SJSA1 (cell line): ENCODE measurements at regions not wholly inside any gene's neighbourhood (a gene's known extent, or its start where the extent isn't known, plus 50 kb on each side); places are given as distances from the start of the nearest gene placed in this dataset.

Experiments used
- DNase-seq, 2 experiments: peaks; one replicate each; pipeline ENCODE4 v3.0.0-alpha.2; 2015 to 2020; ENCODE audit warnings: low spot score in 2 of 2, low read depth in 1 of 2
- H3K27ac ChIP-seq: fragments of 250-450 bp; sonication (Bioruptor Pico); 2 replicates; pipeline ENCODE4 v1.5.1; 2020; ENCODE audit warnings: mild to moderate bottlenecking, moderate library complexity
- H3K27me3 ChIP-seq: fragments of 250-450 bp; sonication (Bioruptor Pico); replicated peaks from 2 replicates; pipeline ENCODE4 v1.5.1; 2020; ENCODE audit warnings: mild to moderate bottlenecking, moderate library complexity
- H3K36me3 ChIP-seq: fragments of 250-450 bp; sonication (Bioruptor Pico); 2 replicates; pipeline ENCODE4 v1.5.1; 2020; ENCODE audit warnings: mild to moderate bottlenecking
- H3K4me1 ChIP-seq: fragments of 250-450 bp; sonication (Bioruptor Pico); replicated peaks from 2 replicates; pipeline ENCODE4 v1.6.1; 2021; ENCODE audit warnings: mild to moderate bottlenecking
- H3K4me3 ChIP-seq: fragments of 250-450 bp; sonication (Bioruptor Pico); 2 replicates; pipeline ENCODE4 v1.5.1; 2020; ENCODE audit warnings: mild to moderate bottlenecking
- H3K9me3 ChIP-seq: fragments of 250-450 bp; sonication (Bioruptor Pico); replicated peaks from 2 replicates; pipeline ENCODE4 v1.5.1; 2020; ENCODE audit warnings: mild to moderate bottlenecking

DNA sequence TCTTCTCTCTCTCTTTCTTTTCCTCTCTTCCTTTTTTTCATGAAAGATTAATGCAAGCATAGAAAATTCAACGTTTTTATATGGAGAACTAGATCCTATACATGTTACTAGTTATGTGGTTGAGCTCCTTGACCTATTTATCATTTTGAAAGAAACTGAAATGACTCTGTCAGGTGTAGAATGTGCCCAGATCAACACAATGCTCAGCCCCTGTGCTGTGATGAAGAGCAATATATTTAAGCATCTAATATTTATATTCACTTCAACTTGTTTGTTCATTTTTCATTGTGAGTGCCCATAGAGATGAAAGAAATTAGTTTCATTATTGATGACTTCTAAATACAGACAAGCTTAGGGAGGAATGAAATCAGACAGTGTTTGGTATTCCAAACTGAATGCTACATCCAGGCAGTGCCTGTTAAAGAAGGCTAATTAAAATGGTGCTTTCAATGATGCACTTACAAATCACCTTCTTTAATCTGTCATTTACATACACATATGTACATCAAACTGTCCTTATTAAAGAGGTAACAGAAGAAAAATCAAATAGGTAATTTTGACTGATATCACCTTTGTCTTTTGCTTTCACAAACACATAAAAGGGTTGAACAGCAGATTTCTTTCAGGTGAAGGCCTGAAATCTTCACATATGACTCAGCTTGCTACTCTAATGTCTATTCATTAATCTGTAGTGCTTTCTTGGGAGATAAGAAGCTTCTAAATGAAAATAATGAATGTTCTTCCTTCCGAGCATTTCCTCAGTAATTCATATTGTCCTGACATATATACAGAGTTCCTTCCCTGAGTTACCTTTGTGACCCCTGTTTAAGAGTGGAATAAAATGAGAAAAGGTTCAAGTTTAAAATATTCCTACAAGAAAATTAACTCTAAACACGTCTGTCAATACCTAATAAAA lies 915.9 kb downstream of the PDHA2 start:
- Histone ChIP-seq H3K4me1 (no peaks in the 10 kb centered on the region), H3K4me3 (no peak overlapping the region), H3K9me3 (no peaks in the 10 kb centered on the region), H3K36me3 (no peaks in the 10 kb centered on the region), H3K27ac (no peak overlapping the region), H3K27me3 (no peaks in the 10 kb centered on the region)
- DNase-seq = no peak

- Histone ChIP-seq H3K36me3 (no peaks in the 10 kb centered on the region), H3K27ac (no peak overlapping the region), H3K4me3 (no peak overlapping the region)
Measured at GRCh38 chr4:96756584-96756983, 916.7 kb downstream of the PDHA2 start.

DNA sequence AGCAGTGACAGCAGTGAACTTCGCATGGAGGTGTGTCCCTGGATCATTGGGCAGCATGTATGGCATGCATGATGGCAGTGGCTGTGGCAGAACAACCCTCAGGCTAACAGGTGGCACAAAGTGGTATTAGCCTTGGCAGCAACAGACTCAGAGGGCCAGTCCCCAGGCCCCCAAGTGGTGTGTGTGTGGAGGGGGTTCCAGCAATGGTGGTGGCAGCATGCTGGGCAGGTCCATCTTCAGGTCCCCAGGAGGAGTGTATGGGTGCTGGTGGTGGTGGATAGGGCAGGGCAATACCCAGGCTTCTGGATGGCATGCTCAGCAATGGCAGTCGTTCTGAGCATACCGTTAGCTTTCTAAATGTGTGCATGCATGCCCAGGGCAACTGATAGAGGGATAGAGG lies 923.7 kb downstream of the PDHA2 start:
- no peak overlapping the region for H3K27ac ChIP-seq
- no peaks in the 10 kb centered on the region for H3K27me3 ChIP-seq
- H3K4me1 ChIP-seq = no peaks in the 10 kb centered on the region
- 0 out of 2 replicates have a peak, but pooled peaks cover 3% of the 10 kb centered on the region for H3K9me3 ChIP-seq
- H3K4me3 ChIP-seq = no peak overlapping the region
- H3K36me3 ChIP-seq = no peaks in the 10 kb centered on the region
- DNase-seq = no peak

More at GRCh38 chr4:96756584-96756983, 916.7 kb downstream of the PDHA2 start:
- DNase-seq = no peak
- no peaks in the 10 kb centered on the region for H3K27me3 ChIP-seq
- H3K9me3 ChIP-seq = no peaks in the 10 kb centered on the region
- no peaks in the 10 kb centered on the region for H3K4me1 ChIP-seq

DNA sequence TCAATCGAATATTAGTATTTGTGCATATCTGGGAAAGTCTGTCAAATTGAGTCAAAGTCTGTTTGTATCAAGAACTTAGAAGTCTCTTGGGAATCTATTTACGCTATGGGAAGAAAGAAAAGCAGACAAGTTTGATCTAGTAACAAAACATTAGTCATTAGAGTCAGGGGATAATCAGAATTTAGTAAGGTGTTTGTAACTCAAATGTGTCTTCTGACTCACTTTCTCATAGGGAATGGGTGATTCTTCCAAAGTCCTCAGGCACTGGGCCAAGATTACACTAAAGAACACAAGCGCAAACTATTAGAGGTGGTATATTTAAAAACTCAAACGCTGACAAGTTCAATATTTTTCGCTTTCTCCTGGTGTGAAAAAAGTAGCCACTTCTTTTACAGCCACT lies 926.5 kb downstream of the PDHA2 start:
- no peaks in the 10 kb centered on the region for H3K36me3 ChIP-seq
- no peak for DNase-seq
- no peak overlapping the region for H3K27ac ChIP-seq
- H3K4me1 ChIP-seq = no peaks in the 10 kb centered on the region
- no peak overlapping the region for H3K4me3 ChIP-seq
- no peaks in the 10 kb centered on the region for H3K27me3 ChIP-seq
- H3K9me3 ChIP-seq = 0 out of 2 replicates have a peak, but pooled peaks cover 3% of the 10 kb centered on the region

- 0 out of 2 replicates have a peak, but pooled peaks cover 3% of the 10 kb centered on the region for H3K9me3 ChIP-seq
- DNase-seq = no peak
- no peaks in the 10 kb centered on the region for H3K36me3 ChIP-seq
- H3K27me3 ChIP-seq = no peaks in the 10 kb centered on the region
- no peak overlapping the region for H3K4me3 ChIP-seq
- H3K27ac ChIP-seq = no peak overlapping the region
- no peaks in the 10 kb centered on the region for H3K4me1 ChIP-seq
Measured at GRCh38 chr4:96767815-96768480, 928.1 kb downstream of the PDHA2 start.

DNA sequence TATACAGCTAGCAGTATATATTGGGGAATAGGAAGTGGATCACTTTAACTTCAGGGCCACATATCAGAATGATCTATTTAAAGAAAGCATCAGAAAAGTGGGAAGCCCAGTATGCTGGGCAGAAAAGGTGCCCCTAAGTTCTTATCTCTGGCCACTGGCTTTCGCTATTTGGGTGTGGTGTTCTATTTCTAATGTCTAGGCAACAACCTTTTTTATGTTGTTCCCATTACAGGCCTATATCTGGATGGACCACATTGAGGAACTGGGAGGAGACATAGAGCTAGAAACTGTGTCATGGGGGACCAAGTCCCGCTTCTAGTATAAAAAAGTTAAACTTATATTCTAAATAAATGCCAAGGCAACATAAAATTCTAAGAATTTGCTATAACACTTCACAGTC lies 935.6 kb downstream of the PDHA2 start:
- H3K4me1 ChIP-seq = no peaks in the 10 kb centered on the region
- H3K27me3 ChIP-seq = no peaks in the 10 kb centered on the region
- H3K4me3 ChIP-seq = no peak overlapping the region
- DNase-seq = no peak
- no peak overlapping the region for H3K27ac ChIP-seq
- 0 out of 2 replicates have a peak, but pooled peaks cover 4% of the 10 kb centered on the region for H3K9me3 ChIP-seq
- no peaks in the 10 kb centered on the region for H3K36me3 ChIP-seq

DNA sequence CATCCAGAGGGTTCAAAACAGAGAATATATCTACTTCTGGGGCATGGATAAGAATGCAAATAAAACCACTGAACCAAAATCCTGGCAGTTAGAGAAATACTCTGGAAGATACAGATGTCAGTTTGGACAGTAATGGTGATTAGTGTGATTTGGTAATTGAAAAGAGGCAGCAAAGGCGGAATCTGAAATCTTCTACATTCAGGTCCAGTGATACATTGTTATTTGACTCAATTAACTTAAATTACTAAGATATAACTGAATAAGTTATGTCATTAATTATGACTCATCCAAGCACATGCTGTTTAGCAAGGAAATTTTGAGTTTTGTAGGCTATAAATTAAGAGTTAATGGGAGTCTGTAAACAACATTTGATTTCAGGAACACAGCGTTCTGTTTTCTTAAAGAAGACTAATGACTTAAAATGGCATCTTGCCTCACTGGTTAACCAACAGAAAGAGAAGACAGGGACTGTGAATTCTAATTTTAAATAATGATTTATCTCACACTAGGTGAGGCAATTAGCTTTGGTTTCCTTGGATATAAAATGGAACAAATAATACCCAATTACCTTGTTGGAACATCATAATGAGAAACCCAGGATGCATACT lies 937.1 kb downstream of the PDHA2 start:
- Histone ChIP-seq H3K4me3 (no peak overlapping the region), H3K36me3 (no peaks in the 10 kb centered on the region), H3K27me3 (no peaks in the 10 kb centered on the region), H3K4me1 (no peaks in the 10 kb centered on the region), H3K9me3 (0 out of 2 replicates have a peak, but pooled peaks cover 4% of the 10 kb centered on the region), H3K27ac (no peak overlapping the region)
- no peak for DNase-seq

- H3K27me3 ChIP-seq = no peaks in the 10 kb centered on the region
- H3K9me3 ChIP-seq = no peaks in the 10 kb centered on the region; the same call in 1 of the 2 replicates
- H3K36me3 ChIP-seq = no peaks in the 10 kb centered on the region
- DNase-seq = no peak
- no peak overlapping the region for H3K27ac ChIP-seq
- no peak overlapping the region for H3K4me3 ChIP-seq
- no peaks in the 10 kb centered on the region for H3K4me1 ChIP-seq
Measured at GRCh38 chr4:96784336-96784735, 944.4 kb downstream of the PDHA2 start.

GRCh38 chr4:96786306-96786705 lies 946.4 kb downstream of the PDHA2 start:
- Histone ChIP-seq H3K9me3 (no peaks in the 10 kb centered on the region; the same call in 1 of the 2 replicates), H3K27me3 (no peaks in the 10 kb centered on the region)

GRCh38 chr4:96787766-96788165 lies 947.9 kb downstream of the PDHA2 start:
- H3K4me3 ChIP-seq = no peak overlapping the region
- H3K27ac ChIP-seq = no peak overlapping the region

More at GRCh38 chr4:96786306-96786705, 946.4 kb downstream of the PDHA2 start:
- Histone ChIP-seq H3K4me3 (no peak overlapping the region), H3K27ac (no peak overlapping the region), H3K4me1 (no peaks in the 10 kb centered on the region), H3K36me3 (no peaks in the 10 kb centered on the region)
- no peak for DNase-seq

DNA sequence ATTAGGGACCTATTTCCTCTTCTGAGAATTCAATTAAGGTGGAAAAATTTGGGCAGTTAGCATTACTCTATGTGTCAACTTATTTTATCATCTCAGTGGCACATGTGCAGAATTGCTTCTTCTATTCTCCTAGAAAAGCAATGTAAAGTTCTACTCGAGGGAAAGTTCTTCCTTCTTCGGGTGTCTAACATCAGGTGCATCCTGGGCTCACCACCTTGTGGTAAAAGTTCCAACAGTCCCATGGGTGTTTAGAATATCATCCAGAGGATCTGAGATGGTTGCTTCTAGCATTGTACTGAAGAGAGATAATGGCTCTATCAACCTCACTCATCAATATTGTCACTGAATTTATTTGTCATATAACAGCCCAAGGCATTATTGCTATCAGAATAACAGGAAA lies 969.7 kb downstream of the PDHA2 start:
- Histone ChIP-seq H3K36me3 (no peaks in the 10 kb centered on the region), H3K4me1 (no peaks in the 10 kb centered on the region), H3K27me3 (no peaks in the 10 kb centered on the region), H3K4me3 (no peak overlapping the region), H3K9me3 (no peaks in the 10 kb centered on the region), H3K27ac (no peak overlapping the region)
- no peak for DNase-seq

More at GRCh38 chr4:96787766-96788165, 947.9 kb downstream of the PDHA2 start:
- Histone ChIP-seq H3K4me1 (no peaks in the 10 kb centered on the region), H3K36me3 (no peaks in the 10 kb centered on the region), H3K9me3 (no peaks in the 10 kb centered on the region; the same call in 1 of the 2 replicates), H3K27me3 (no peaks in the 10 kb centered on the region)
- DNase-seq = no peak

DNA sequence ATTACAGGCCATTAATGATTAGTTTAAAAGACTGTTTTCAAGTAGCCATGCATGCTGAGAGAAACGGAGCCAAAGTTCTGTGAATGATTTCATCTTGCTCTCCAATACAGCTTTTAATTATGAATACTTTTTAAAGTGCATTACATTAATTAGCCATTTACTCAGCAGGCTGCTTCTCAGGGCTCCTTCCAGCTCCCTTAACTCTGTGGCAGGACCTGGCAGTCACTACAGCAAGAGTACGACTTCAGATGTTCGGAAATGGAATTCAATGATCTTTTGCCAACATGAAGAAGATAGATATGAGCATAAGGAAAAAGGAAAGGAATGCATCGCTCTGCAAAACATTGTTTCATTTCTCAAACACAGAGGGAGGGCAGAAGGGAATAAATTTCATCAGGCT lies 987.2 kb downstream of the PDHA2 start:
- no peak overlapping the region for H3K27ac ChIP-seq
- DNase-seq = no peak
- H3K4me3 ChIP-seq = no peak overlapping the region
- no peaks in the 10 kb centered on the region for H3K36me3 ChIP-seq
- no peaks in the 10 kb centered on the region for H3K27me3 ChIP-seq
- H3K9me3 ChIP-seq = no peaks in the 10 kb centered on the region; the same call in 1 of the 2 replicates
- no peaks in the 10 kb centered on the region for H3K4me1 ChIP-seq

- no peaks in the 10 kb centered on the region for H3K27me3 ChIP-seq
- no peak for DNase-seq
- no peak overlapping the region for H3K4me3 ChIP-seq
- no peaks in the 10 kb centered on the region for H3K36me3 ChIP-seq
- no peak overlapping the region for H3K27ac ChIP-seq
- no peaks in the 10 kb centered on the region; the same call in 1 of the 2 replicates for H3K9me3 ChIP-seq
- no peaks in the 10 kb centered on the region for H3K4me1 ChIP-seq
Measured at GRCh38 chr4:96833831-96834230, 993.9 kb downstream of the PDHA2 start.

GRCh38 chr4:96835991-96836390 lies 996.1 kb downstream of the PDHA2 start:
- Histone ChIP-seq H3K36me3 (no peaks in the 10 kb centered on the region), H3K27me3 (no peaks in the 10 kb centered on the region), H3K9me3 (no peaks in the 10 kb centered on the region)

More at GRCh38 chr4:96835991-96836390, 996.1 kb downstream of the PDHA2 start:
- DNase-seq = no peak
- H3K4me1 ChIP-seq = no peaks in the 10 kb centered on the region
- H3K27ac ChIP-seq = no peak overlapping the region
- H3K4me3 ChIP-seq = no peak overlapping the region
